GM10266 (cell line): ENCODE measurements at regions not wholly inside any gene's neighbourhood (a gene's known extent, or its start where the extent isn't known, plus 50 kb on each side); places are given as distances from the start of the nearest gene placed in this dataset.

ENCODE experiments used
- DNase-seq: peaks from one replicate; pipeline ENCODE4 v3.0.0; 2012; ENCODE audit errors: extremely low spot score
- TF ChIP-seq, protein P1 (sequence below): IDR thresholded peaks from 2 replicates; pipeline ENCODE4 v1.5.1; 2012; ENCODE audit warnings: mild to moderate bottlenecking, low read depth; ENCODE audit not compliant: control insufficient read depth, insufficient read depth; ENCODE audit errors: missing control alignments

DNA sequence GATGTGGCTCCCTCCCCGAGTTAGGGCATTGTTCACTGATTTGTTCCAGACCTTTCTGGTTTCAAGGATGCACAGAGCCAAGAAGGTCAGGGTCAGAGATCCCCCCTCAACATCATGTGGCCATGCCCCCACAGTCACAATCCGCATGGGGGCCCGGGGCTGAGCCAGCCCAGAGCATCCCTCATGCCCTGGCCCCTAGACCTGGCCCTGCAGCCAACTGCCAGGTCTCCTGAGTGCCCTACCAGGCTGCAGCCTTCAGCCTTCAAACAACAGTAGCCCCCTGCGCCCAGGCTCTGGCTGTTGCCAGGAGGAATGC, 142.4 kb downstream of the CRYBB2 start:
- DNase-seq: no peak
- TF ChIP-seq, protein P1, sequence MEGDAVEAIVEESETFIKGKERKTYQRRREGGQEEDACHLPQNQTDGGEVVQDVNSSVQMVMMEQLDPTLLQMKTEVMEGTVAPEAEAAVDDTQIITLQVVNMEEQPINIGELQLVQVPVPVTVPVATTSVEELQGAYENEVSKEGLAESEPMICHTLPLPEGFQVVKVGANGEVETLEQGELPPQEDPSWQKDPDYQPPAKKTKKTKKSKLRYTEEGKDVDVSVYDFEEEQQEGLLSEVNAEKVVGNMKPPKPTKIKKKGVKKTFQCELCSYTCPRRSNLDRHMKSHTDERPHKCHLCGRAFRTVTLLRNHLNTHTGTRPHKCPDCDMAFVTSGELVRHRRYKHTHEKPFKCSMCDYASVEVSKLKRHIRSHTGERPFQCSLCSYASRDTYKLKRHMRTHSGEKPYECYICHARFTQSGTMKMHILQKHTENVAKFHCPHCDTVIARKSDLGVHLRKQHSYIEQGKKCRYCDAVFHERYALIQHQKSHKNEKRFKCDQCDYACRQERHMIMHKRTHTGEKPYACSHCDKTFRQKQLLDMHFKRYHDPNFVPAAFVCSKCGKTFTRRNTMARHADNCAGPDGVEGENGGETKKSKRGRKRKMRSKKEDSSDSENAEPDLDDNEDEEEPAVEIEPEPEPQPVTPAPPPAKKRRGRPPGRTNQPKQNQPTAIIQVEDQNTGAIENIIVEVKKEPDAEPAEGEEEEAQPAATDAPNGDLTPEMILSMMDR: no peak

DNA sequence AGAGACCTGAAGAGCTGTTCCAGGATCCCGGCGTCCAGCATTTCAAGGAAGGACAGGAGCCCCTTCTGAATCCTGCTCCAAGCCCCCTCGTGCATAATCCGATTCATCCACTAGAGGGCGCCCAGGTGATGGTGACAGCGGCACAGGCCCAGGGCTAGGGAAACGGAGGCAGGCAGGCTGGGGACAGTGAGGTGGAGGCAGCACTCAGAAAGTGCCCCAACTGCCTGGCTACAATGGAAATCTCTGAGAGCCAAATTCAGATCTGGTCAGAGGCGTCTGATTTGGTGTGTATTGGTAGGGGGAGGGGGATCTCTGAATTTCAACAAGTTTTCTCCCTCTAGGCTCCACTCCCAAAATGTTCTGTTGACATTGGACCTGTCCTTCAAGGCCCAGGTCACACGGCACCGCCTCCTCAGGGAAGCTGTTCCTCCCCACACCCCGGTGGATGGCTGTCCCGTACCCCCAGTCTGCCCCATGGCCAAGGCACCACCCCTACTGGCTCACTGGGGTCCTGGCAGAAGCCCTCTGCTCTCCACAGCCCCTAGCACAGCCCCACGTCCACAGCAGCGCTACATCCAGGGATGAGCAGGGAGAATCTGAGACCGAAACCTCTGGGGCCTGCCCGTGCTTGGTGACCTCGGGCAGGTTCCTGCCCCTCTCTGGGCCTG, 142.9 kb downstream of the CRYBB2 start:
- DNase-seq: peak; percentile 85
- TF ChIP-seq, protein P1: peak; percentile 89

DNA sequence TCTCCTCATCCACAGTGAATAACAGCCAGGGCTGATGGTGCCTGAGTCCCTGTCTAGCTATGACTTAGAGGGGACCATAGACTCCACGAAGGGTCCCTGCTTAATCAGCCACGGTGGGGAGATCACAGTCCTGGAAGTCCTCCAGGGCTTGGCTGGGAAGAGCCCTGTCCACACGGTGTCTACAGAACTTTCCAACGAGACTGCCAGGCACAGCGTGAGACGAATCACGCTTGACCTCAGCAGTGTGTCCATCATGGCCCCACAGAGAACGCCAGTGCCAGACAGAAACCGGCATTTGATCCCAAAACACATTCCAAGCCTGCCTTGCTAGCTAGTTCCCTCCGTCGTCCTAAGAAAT, 143.4 kb downstream of the CRYBB2 start:
- no peak for DNase-seq
- TF ChIP-seq, protein P1: no peak

DNA sequence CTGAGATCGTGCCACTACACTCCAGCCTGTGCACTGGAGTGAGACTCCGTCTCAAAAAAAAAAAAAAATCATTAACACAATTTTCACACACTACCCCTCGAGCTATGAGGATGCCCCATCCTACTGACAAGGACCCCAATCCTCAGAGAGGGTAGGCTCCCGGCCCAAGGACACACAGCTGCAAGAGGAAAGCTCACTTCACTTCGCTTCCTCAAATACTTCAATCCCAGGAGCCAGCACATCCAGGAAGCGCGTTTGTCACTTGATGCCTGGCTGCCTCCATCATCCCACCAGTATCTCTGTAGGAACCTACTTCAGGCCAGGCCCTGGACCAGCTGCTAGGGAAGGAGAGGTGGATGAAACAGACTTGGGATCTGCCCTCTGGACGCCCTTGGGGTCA, 144.0 kb downstream of the CRYBB2 start:
- TF ChIP-seq, protein P1: no peak
- DNase-seq: no peak

DNA sequence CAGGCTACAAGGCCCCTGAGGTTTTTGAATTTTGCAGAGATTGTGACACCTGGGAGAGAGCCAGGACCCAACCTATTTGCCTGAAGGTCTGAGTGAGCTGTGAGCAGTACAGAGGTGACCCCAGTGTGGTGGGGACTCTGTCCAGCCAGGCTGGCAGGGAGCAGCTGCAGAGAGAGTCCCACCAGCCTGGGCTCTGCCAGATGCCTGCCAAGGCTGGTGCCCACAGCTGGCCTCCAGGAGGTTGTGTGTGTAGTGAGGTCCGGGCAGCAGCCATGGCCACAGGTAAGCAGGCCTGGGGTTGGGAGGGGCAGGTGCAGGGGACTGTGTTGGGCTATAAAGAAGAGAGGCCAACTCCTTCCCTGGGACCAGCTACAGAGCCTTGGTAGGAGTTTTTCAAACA, 144.8 kb downstream of the CRYBB2 start:
- DNase-seq: no peak
- TF ChIP-seq, protein P1: no peak

DNA sequence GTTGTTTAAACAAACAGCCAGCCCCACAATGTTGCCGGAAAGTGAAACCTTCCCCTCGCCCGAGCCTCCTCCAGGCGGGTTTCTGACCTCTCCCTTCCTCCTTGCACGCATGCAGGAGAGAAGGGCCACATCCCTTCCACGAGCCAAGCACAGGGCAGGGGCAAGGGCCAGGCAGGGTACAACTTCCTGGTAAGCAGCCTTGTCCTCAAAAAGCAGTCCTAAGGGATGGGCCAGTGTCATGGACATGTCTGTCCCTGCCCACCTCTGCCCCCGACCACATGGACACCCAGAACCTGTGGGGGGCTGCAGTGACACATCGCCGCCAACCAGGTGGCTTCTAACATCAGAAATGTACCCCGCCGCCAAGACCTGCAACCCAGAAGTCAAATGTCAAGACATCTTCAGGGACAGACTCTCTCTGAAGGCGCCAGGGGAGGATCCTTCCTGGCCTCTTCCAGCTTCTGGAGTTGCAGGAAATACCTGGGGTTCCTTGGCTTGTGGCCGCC, 145.3 kb downstream of the CRYBB2 start:
- TF ChIP-seq, protein P1: no peak
- no peak for DNase-seq

DNA sequence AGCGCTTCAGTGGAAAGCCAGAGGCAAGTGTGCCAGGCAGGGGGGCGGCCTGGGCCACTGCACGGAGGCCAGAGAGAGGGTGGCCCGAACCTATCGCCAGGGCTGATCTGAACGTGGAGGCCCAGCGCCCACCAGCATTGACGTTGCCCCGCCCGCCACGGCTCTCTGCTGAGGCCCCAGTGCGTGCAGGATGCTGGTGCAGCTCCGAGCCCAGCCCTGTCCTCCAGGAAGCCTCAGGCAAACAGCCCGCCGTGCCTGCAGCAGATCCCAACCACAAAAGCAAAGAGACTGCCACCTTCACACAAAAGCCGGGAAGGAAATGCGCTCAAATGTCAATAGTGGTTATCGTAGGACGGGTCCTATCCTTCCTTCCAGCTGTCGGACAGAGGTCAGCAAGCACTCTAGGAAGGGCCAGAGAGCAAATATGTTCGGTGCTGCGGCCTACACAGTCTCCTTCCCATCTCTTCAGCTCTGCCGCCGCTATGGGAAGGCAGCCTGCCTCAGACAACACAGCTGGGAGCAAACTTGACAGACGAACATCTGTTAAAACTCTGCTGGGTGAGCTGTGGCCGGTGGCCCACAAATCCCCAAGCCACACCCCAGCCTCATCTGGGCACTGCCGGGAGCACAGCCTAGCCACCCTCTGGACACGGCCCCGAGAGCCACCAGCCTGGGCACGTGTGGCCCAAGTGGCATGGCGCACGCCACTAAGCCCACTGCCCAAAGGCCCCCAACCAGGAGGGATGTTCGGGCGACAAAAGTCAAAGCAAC, 146.2 kb downstream of the CRYBB2 start:
- no peak for DNase-seq
- TF ChIP-seq, protein P1: no peak
